CD8-positive, alpha-beta memory T cell (primary cell): ENCODE measurements at regions not wholly inside any gene's neighbourhood (a gene's known extent, or its start where the extent isn't known, plus 50 kb on each side); places are given as distances from the start of the nearest gene placed in this dataset.

Experiments
- CTCF ChIA-PET: fragments of 350-600 bp; sonication (Branson Sonifier 250); formaldehyde crosslinking; loops from one replicate; lab custom pipeline; 2021; ENCODE audit warnings: antibody characterized with exemption; lab: Charles Lee
- POLR2A ChIA-PET: fragments of 350-600 bp; sonication (Branson Sonifier 250); formaldehyde crosslinking; loops from one replicate; lab custom pipeline; 2021; ENCODE audit warnings: antibody characterized with exemption; lab: Charles Lee
- DNase-seq, 5 donors: peaks; one replicate each; pipeline versions ENCODE4 v3.0.0 to v3.0.0-alpha.2; 2020 to 2022; ENCODE audit warnings: mixed read lengths in 1 of 5
- H3K27ac ChIP-seq: one replicate; pipeline ENCODE4 v1.7.0; 2013; ENCODE audit warnings: low read depth, mild to moderate bottlenecking, low read length, moderate library complexity
- H3K27me3 ChIP-seq: 2 replicates; pipeline ENCODE4 v1.7.0; 2013; ENCODE audit warnings: low read length, mild to moderate bottlenecking; ENCODE audit not compliant: insufficient read depth, poor library complexity, severe bottlenecking
- H3K36me3 ChIP-seq: 2 replicates; pipeline ENCODE4 v1.7.0; 2013; ENCODE audit warnings: mild to moderate bottlenecking, low read length, moderate library complexity; ENCODE audit not compliant: insufficient read depth
- H3K4me1 ChIP-seq: 2 replicates; pipeline ENCODE4 v1.7.0; 2013; ENCODE audit warnings: mild to moderate bottlenecking, low read length, moderate library complexity; ENCODE audit not compliant: insufficient read depth
- H3K4me3 ChIP-seq: 2 replicates; pipeline ENCODE4 v1.7.0; 2013; ENCODE audit warnings: mild to moderate bottlenecking, low read length
- H3K9me3 ChIP-seq: 2 replicates; pipeline ENCODE4 v1.7.0; 2013; ENCODE audit warnings: mild to moderate bottlenecking, low read length
- H3K27ac Mint-ChIP-seq, 8 donors: one replicate each; pipeline ENCODE4 v1.8.0; 2020 to 2021; ENCODE audit warnings: mixed read lengths in 8 of 8, mild to moderate bottlenecking in 6 of 8, inconsistent platforms in 3 of 8, moderate library complexity in 3 of 8
- H3K27me3 Mint-ChIP-seq, 2 donors: one replicate each; pipeline ENCODE4 v1.8.0; 2020 to 2021; ENCODE audit warnings: mixed read lengths in 2 of 2, mild to moderate bottlenecking in 1 of 2, moderate library complexity in 1 of 2
- H3K36me3 Mint-ChIP-seq, 3 donors: one replicate each; pipeline ENCODE4 v1.8.0; 2020 to 2021; ENCODE audit warnings: mixed read lengths in 3 of 3, inconsistent platforms in 1 of 3, mild to moderate bottlenecking in 1 of 3
- H3K4me1 Mint-ChIP-seq, 3 donors: one replicate each; pipeline ENCODE4 v1.8.0; 2020 to 2021; ENCODE audit warnings: mixed read lengths in 3 of 3, inconsistent platforms in 1 of 3, mild to moderate bottlenecking in 1 of 3
- H3K4me3 Mint-ChIP-seq, 7 donors: one replicate each; pipeline ENCODE4 v1.8.0; 2020 to 2021; ENCODE audit warnings: mixed read lengths in 7 of 7, mild to moderate bottlenecking in 6 of 7, moderate library complexity in 4 of 7, inconsistent platforms in 2 of 7
- H3K9me3 Mint-ChIP-seq, 5 donors: one replicate each; pipeline ENCODE4 v1.8.0; 2020 to 2022; ENCODE audit warnings: mixed read lengths in 5 of 5, mild to moderate bottlenecking in 3 of 5, moderate library complexity in 2 of 5, inconsistent platforms in 1 of 5

- H3K9me3 Mint-ChIP-seq, result peaks cover 0 to 2% (median 0%) of the 10 kb centered on the region in 5 donors
- Histone ChIP-seq H3K36me3 (no peaks in the 10 kb centered on the region), H3K4me3 (no peak overlapping the region), H3K9me3 (no peaks in the 10 kb centered on the region), H3K4me1 (no peaks in the 10 kb centered on the region), H3K27ac (no peak overlapping the region), H3K27me3 (no peaks in the 10 kb centered on the region)
- DNase-seq, result no peak
- H3K27ac Mint-ChIP-seq, result no peak overlapping the region
- H3K4me3 Mint-ChIP-seq, result no peak overlapping the region
- ChIA-PET POLR2A (no interaction called here), CTCF (no interaction called here)
- H3K36me3 Mint-ChIP-seq, result no peaks in the 10 kb centered on the region
- peaks cover 9 to 17% of the 10 kb centered on the region in 2 donors for H3K27me3 Mint-ChIP-seq
- no peaks in the 10 kb centered on the region for H3K4me1 Mint-ChIP-seq
These were observed 137.8 kb upstream of the GYPC start for GRCh38 chr2:126518196-126518595.

DNA sequence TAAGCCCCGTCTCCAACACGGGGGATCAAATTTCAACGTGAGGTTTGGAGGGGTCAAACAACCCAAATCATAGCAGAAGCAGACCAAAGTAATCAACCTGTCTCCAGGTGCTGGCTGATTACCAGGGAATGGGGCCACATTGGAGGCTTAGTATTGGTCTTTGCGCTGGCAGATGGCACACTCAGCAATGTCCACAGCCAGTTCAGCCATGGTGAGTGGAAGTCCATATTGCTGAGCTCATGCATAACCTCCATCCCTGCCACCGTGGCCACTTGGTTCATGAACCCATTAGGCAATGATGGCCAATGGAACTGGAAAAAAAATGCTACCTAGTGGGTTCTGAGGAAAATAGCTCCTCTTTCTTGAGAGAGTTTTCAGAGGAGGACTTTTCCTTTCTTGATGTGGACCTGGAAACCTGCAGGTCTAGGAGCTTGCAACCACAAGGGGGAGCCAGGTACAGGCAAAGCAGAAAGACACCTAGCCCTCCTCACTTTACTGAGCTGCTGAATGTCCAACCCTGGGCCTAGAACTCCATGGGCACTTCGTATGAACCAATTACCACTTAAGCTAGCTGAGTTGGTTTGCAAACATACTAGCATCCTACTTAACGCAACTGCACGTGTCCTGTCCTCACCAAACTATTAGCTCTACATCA lies 128.0 kb upstream of the GYPC start:
- no peaks in the 10 kb centered on the region for H3K27me3 ChIP-seq
- peak; percentile 57 to 80 (median 63) for DNase-seq
- no peaks in the 10 kb centered on the region for H3K9me3 ChIP-seq
- H3K4me1 ChIP-seq, result no peaks in the 10 kb centered on the region
- H3K36me3 ChIP-seq, result no peaks in the 10 kb centered on the region
- ChIA-PET POLR2A (interaction anchor here (0.9 kb wide), 1 partner anchor 249 kb away, joined by 3 read pairs; no protein-coding TSS in a partner anchor), CTCF (interaction anchor here (0.7 to 4.9 kb wide), 28 partner anchors 8 to 444 kb away, joined by 3 to 115 read pairs (median 4); no protein-coding TSS in a partner anchor)
- H3K4me3 Mint-ChIP-seq, result no peak overlapping the region
- no peak overlapping the region for H3K27ac ChIP-seq
- H3K27ac Mint-ChIP-seq, result no peak overlapping the region
- H3K9me3 Mint-ChIP-seq, result no peaks in the 10 kb centered on the region
- peaks cover 0 to under 1% of the 10 kb centered on the region in 2 donors for H3K27me3 Mint-ChIP-seq
- H3K4me3 ChIP-seq, result no peak overlapping the region
- H3K36me3 Mint-ChIP-seq, result no peaks in the 10 kb centered on the region
- H3K4me1 Mint-ChIP-seq, result no peaks in the 10 kb centered on the region

- Mint-ChIP-seq H3K36me3 (peaks cover 0 to 3% (median 0%) of the 10 kb centered on the region in 3 donors), H3K4me3 (no peak overlapping the region)
These were observed 124.9 kb upstream of the GYPC start for GRCh38 chr2:126531029-126531428.

GRCh38 chr2:126534478-126534877 lies 121.5 kb upstream of the GYPC start:
- no peaks in the 10 kb centered on the region for H3K27me3 ChIP-seq
- H3K27ac Mint-ChIP-seq, result no peak overlapping the region
- no peak overlapping the region for H3K27ac ChIP-seq
- H3K27me3 Mint-ChIP-seq, result peaks cover 21 to 54% of the 10 kb centered on the region in 2 donors
- H3K36me3 ChIP-seq, result no peaks in the 10 kb centered on the region
- peaks cover 4 to 6% (median 4%) of the 10 kb centered on the region in 3 donors for H3K4me1 Mint-ChIP-seq
- POLR2A ChIA-PET, result no interaction called here
- CTCF ChIA-PET, result interaction anchor here (1.1 kb wide), 1 partner anchor 242 kb away, joined by 3 read pairs; no protein-coding TSS in a partner anchor
- peaks cover 0 to 5% (median 2%) of the 10 kb centered on the region in 3 donors for H3K36me3 Mint-ChIP-seq
- DNase-seq, result no peak
- no peak overlapping the region for H3K4me3 Mint-ChIP-seq
- H3K4me1 ChIP-seq, result no peaks in the 10 kb centered on the region
- H3K9me3 ChIP-seq, result no peaks in the 10 kb centered on the region
- peaks cover 0 to 2% (median 0%) of the 10 kb centered on the region in 5 donors for H3K9me3 Mint-ChIP-seq
- H3K4me3 ChIP-seq, result no peak overlapping the region

More at GRCh38 chr2:126531029-126531428, 124.9 kb upstream of the GYPC start:
- Mint-ChIP-seq H3K4me1 (peaks cover 4 to 6% (median 4%) of the 10 kb centered on the region in 3 donors), H3K27ac (no peak overlapping the region), H3K9me3 (peaks cover 0 to 2% (median 0%) of the 10 kb centered on the region in 5 donors), H3K27me3 (peaks cover 9 to 30% of the 10 kb centered on the region in 2 donors)
- ChIA-PET CTCF (interaction anchor here (1.1 kb wide), 1 partner anchor 246 kb away, joined by 4 read pairs; no protein-coding TSS in a partner anchor), POLR2A (no interaction called here)
- H3K27ac ChIP-seq, result no peak overlapping the region
- H3K9me3 ChIP-seq, result no peaks in the 10 kb centered on the region
- no peak for DNase-seq
- no peaks in the 10 kb centered on the region for H3K36me3 ChIP-seq
- H3K27me3 ChIP-seq, result no peaks in the 10 kb centered on the region
- no peak overlapping the region for H3K4me3 ChIP-seq
- no peaks in the 10 kb centered on the region for H3K4me1 ChIP-seq

DNA sequence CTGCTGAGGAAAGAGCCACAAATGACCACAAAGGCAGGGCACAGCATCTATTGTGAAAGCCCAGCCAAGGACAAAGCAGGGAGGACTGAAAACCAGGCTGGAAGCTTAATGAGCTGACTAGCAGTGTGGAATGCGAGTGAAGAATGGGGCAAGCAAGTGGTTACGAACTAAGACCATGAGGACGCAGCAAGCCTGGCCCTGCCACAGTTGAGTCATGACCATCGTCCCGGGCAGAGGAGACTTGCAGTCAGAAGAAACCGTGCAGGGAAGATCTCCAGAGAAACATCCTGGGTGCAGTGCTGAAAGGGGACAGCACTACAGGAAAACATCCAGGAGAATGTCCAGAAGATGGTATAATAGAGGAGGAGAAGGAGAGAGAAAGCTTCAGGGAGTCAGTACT lies 120.5 kb upstream of the GYPC start:
- no peak overlapping the region for H3K27ac Mint-ChIP-seq
- no peak overlapping the region for H3K4me3 Mint-ChIP-seq
- H3K36me3 ChIP-seq, result no peaks in the 10 kb centered on the region
- POLR2A ChIA-PET, result interaction anchor here (0.5 kb wide), 1 partner anchor 229 kb away, joined by 3 read pairs; no protein-coding TSS in a partner anchor
- H3K4me1 Mint-ChIP-seq, result peaks cover 4 to 6% (median 4%) of the 10 kb centered on the region in 3 donors
- no peaks in the 10 kb centered on the region for H3K4me1 ChIP-seq
- H3K36me3 Mint-ChIP-seq, result peaks cover 0 to 5% (median 2%) of the 10 kb centered on the region in 3 donors
- DNase-seq, result no peak
- H3K9me3 Mint-ChIP-seq, result peaks cover 0 to 7% (median 2%) of the 10 kb centered on the region in 5 donors
- no peaks in the 10 kb centered on the region for H3K9me3 ChIP-seq
- H3K27me3 ChIP-seq, result no peaks in the 10 kb centered on the region
- H3K27me3 Mint-ChIP-seq, result peaks cover 21 to 62% of the 10 kb centered on the region in 2 donors
- no peak overlapping the region for H3K27ac ChIP-seq
- no peak overlapping the region for H3K4me3 ChIP-seq
- CTCF ChIA-PET, result interaction anchor here (1.1 kb wide), 1 partner anchor 241 kb away, joined by 3 read pairs; no protein-coding TSS in a partner anchor

GRCh38 chr2:126536605-126537200 lies 119.3 kb upstream of the GYPC start:
- Mint-ChIP-seq H3K36me3 (peaks cover 0 to 5% (median 2%) of the 10 kb centered on the region in 3 donors), H3K9me3 (peaks cover 0 to 10% (median 3%) of the 10 kb centered on the region in 5 donors), H3K27me3 (peaks cover 21 to 62% of the 10 kb centered on the region in 2 donors), H3K27ac (peak overlapping the region in 1 of 8 donors; percentile 47), H3K4me1 (peaks cover 4 to 6% (median 4%) of the 10 kb centered on the region in 3 donors), H3K4me3 (no peak overlapping the region)
- ChIA-PET CTCF (interaction anchor here (1.0 kb wide), 1 partner anchor 8 kb away, joined by 4 read pairs; no protein-coding TSS in a partner anchor), POLR2A (no interaction called here)
- H3K9me3 ChIP-seq, result no peaks in the 10 kb centered on the region
- H3K27ac ChIP-seq, result no peak overlapping the region
- no peak overlapping the region for H3K4me3 ChIP-seq
- no peak for DNase-seq
- H3K4me1 ChIP-seq, result no peaks in the 10 kb centered on the region
- H3K27me3 ChIP-seq, result no peaks in the 10 kb centered on the region
- H3K36me3 ChIP-seq, result no peaks in the 10 kb centered on the region

DNA sequence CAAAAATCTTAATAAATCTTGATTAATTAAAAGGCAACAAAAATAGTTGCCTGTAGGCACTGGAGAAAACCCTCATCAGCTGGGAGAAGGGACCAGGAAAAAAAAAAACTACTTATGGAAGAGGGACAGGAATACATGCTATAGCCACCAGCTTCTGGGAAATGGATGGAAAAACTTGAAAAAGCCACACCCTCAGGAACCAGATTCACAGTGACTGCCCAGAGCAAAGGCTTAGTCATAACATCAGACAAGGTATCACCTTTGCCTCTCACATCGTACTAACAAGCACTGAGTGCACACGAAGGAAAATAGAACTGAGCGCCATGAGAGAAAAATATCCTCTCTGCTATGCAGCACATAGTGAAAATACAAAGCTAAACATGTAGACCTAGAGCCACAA lies 116.9 kb upstream of the GYPC start:
- H3K27ac ChIP-seq, result no peak overlapping the region
- CTCF ChIA-PET, result no interaction called here

GRCh38 chr2:126542247-126542646 lies 113.7 kb upstream of the GYPC start:
- Histone ChIP-seq H3K27ac (no peak overlapping the region), H3K36me3 (no peaks in the 10 kb centered on the region), H3K4me3 (no peak overlapping the region), H3K4me1 (no peaks in the 10 kb centered on the region), H3K9me3 (peaks cover 6% of the 10 kb centered on the region), H3K27me3 (no peaks in the 10 kb centered on the region)
- H3K36me3 Mint-ChIP-seq, result peaks cover 0 to 11% (median 4%) of the 10 kb centered on the region in 3 donors
- H3K4me3 Mint-ChIP-seq, result no peak overlapping the region
- ChIA-PET CTCF (no interaction called here), POLR2A (no interaction called here)
- H3K27ac Mint-ChIP-seq, result no peak overlapping the region
- peaks cover 9 to 28% (median 20%) of the 10 kb centered on the region in 5 donors for H3K9me3 Mint-ChIP-seq
- DNase-seq, result no peak
- peaks cover 8 to 34% of the 10 kb centered on the region in 2 donors for H3K27me3 Mint-ChIP-seq
- H3K4me1 Mint-ChIP-seq, result no peaks in the 10 kb centered on the region

More for the DNA sequence above, 116.9 kb upstream of the GYPC start:
- Histone ChIP-seq H3K9me3 (peaks cover 6% of the 10 kb centered on the region), H3K36me3 (no peaks in the 10 kb centered on the region), H3K4me3 (no peak overlapping the region), H3K27me3 (no peaks in the 10 kb centered on the region), H3K4me1 (no peaks in the 10 kb centered on the region)
- H3K36me3 Mint-ChIP-seq, result peaks cover 0 to 16% (median 4%) of the 10 kb centered on the region in 3 donors
- H3K27me3 Mint-ChIP-seq, result peaks cover 17 to 58% of the 10 kb centered on the region in 2 donors
- H3K4me3 Mint-ChIP-seq, result no peak overlapping the region
- no peak overlapping the region for H3K27ac Mint-ChIP-seq
- no peak for DNase-seq
- POLR2A ChIA-PET, result no interaction called here
- peaks cover 4 to 6% (median 4%) of the 10 kb centered on the region in 3 donors for H3K4me1 Mint-ChIP-seq
- H3K9me3 Mint-ChIP-seq, result peaks cover 9 to 28% (median 20%) of the 10 kb centered on the region in 5 donors
